Tibial nerve (tissue), 4 donors: ENCODE measurements at regions not wholly inside any gene's neighbourhood (a gene's known extent, or its start where the extent isn't known, plus 50 kb on each side); places are given as distances from the start of the nearest gene placed in this dataset.

ENCODE experiments used
- EP300 ChIP-seq, 2 donors: sonication (generic); formaldehyde crosslinking; IDR thresholded peaks; one replicate each; pipeline ENCODE4 v1.6.1; 2017; ENCODE audit warnings: antibody characterized with exemption in 2 of 2, mild to moderate bottlenecking in 1 of 2
- POLR2A ChIP-seq, 2 donors: fragments of 450-650 bp; IDR thresholded peaks; one replicate each; pipeline ENCODE4 v1.6.1; 2017; ENCODE audit warnings: antibody characterized with exemption in 2 of 2, mild to moderate bottlenecking in 2 of 2, moderate library complexity in 2 of 2
- TF ChIP-seq, protein P1 (sequence below), 5 experiments: fragments of 200-600 bp in 3 of 5; fragments of 450-650 bp in 2 of 5; sonication (generic) in 3 of 5; IDR thresholded peaks; one replicate each; pipeline ENCODE4 v1.5.1; 2016 to 2019; ENCODE audit warnings: antibody characterized with exemption in 5 of 5, mild to moderate bottlenecking in 3 of 5, moderate library complexity in 2 of 5

DNA sequence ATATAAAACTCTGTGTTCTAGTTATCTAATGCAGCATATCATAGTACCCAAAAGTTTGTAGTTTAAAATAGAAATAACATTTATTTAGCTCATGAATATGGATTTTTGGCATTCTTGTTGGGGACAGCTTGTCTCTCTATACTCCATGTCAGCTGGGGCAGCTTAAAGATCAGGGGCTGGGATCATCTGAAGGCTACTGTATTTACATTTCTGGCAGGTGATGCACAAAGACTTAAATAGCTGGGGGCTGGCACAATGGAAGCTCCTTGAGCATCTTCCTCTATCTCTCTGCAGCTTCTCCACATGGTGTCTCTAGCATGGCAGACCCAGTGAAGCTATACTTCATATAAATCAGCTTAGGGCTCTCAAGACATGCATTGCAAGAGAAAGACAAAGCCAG lies 55.6 kb upstream of the DAB1 start:
- TF ChIP-seq EP300 (IDR thresholded peaks at IDR 0.05) (no peak), POLR2A (IDR thresholded peaks at IDR 0.05) (no peak)
- TF ChIP-seq, protein P1, sequence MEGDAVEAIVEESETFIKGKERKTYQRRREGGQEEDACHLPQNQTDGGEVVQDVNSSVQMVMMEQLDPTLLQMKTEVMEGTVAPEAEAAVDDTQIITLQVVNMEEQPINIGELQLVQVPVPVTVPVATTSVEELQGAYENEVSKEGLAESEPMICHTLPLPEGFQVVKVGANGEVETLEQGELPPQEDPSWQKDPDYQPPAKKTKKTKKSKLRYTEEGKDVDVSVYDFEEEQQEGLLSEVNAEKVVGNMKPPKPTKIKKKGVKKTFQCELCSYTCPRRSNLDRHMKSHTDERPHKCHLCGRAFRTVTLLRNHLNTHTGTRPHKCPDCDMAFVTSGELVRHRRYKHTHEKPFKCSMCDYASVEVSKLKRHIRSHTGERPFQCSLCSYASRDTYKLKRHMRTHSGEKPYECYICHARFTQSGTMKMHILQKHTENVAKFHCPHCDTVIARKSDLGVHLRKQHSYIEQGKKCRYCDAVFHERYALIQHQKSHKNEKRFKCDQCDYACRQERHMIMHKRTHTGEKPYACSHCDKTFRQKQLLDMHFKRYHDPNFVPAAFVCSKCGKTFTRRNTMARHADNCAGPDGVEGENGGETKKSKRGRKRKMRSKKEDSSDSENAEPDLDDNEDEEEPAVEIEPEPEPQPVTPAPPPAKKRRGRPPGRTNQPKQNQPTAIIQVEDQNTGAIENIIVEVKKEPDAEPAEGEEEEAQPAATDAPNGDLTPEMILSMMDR (IDR thresholded peaks at IDR 0.05): no peak
